Panc1 (cell line): ENCODE measurements at regions not wholly inside any gene's neighbourhood (a gene's known extent, or its start where the extent isn't known, plus 50 kb on each side); places are given as distances from the start of the nearest gene placed in this dataset.

ENCODE experiments used
- ATAC-seq: fragments of 200-7000 bp; cut with Tn5 transposase; 2 replicates; pipeline ENCODE4 v1.9.1; 2020; ENCODE audit warnings: mild to moderate bottlenecking, moderate library complexity
- BruUV-seq: library from RNA; stranded (reverse); fragments of 400-500 nt; replicated peaks from 2 replicates; lab custom pipeline; 2021; lab: Mats Ljungman, UMichigan
- CTCF ChIA-PET: fragments of 300-600 bp; sonication (Branson Sonifier 250); formaldehyde crosslinking; loops from one replicate; lab custom pipeline; 2022; ENCODE audit warnings: antibody characterized with exemption; lab: Charles Lee
- POLR2A ChIA-PET: fragments of 300-600 bp; sonication (Branson Sonifier 250); formaldehyde crosslinking; loops from one replicate; lab custom pipeline; 2022; ENCODE audit warnings: antibody characterized with exemption; lab: Charles Lee
- DNase-seq: peaks from one replicate; pipeline ENCODE4 v3.0.0-alpha.2; 2010; ENCODE audit warnings: low read depth, low spot score
- H3K27ac ChIP-seq: 2 replicates; pipeline ENCODE4 v1.5.1; 2011; ENCODE audit warnings: mild to moderate bottlenecking, low read length, inconsistent platforms
- H3K27me3 ChIP-seq: fragments of 200-500 bp; sonication (Bioruptor generic); 2 replicates; pipeline ENCODE4 v1.6.0; 2014; ENCODE audit warnings: low read length, inconsistent platforms; ENCODE audit not compliant: control insufficient read depth, insufficient read depth
- H3K36me3 ChIP-seq: fragments of 200-500 bp; sonication (Bioruptor generic); 2 replicates; pipeline ENCODE4 v1.5.1; 2014; ENCODE audit warnings: inconsistent platforms, mild to moderate bottlenecking, low read length, moderate library complexity; ENCODE audit not compliant: control insufficient read depth, insufficient read depth
- H3K4me1 ChIP-seq: 2 replicates; pipeline ENCODE4 v1.5.1; 2011; ENCODE audit warnings: inconsistent platforms, mild to moderate bottlenecking, low read length, moderate library complexity; ENCODE audit not compliant: control insufficient read depth, insufficient read depth
- H3K4me3 ChIP-seq, 2 experiments: 2 replicates each; pipeline ENCODE4 v1.5.1; 2011 to 2012; ENCODE audit warnings: low read depth in 2 of 2, low read length in 2 of 2, mild to moderate bottlenecking in 2 of 2, inconsistent platforms in 1 of 2, moderate library complexity in 1 of 2
- H3K9me3 ChIP-seq: fragments of 200-500 bp; sonication (Bioruptor generic); 2 replicates; pipeline ENCODE4 v1.5.1; 2014; ENCODE audit warnings: low read depth, mild to moderate bottlenecking, inconsistent platforms, low read length, moderate library complexity; ENCODE audit not compliant: control insufficient read depth, insufficient read depth
- CTCF ChIP-seq: fragments of 450-650 bp; IDR thresholded peaks from 2 replicates; pipeline ENCODE4 v1.5.1; 2017; ENCODE audit warnings: mild to moderate bottlenecking
- POLR2AphosphoS5 ChIP-seq: IDR thresholded peaks from 2 replicates; pipeline ENCODE4 v1.6.1; 2012; ENCODE audit warnings: mild to moderate bottlenecking, low read depth, low read length, moderate library complexity
- SIN3A ChIP-seq: IDR thresholded peaks from 2 replicates; pipeline ENCODE4 v1.6.1; 2012; ENCODE audit warnings: low read depth, mild to moderate bottlenecking, low read length, moderate library complexity, borderline replicate concordance; ENCODE audit not compliant: insufficient read depth
- TCF7L2 ChIP-seq: IDR thresholded peaks from 2 replicates; pipeline ENCODE4 v1.6.1; 2011; ENCODE audit warnings: mild to moderate bottlenecking, low read depth, low read length, inconsistent platforms
- in situ Hi-C: cut with HindIII; loops from 2 replicates; pipeline ENCODE4 v1.10.0; 2016; ENCODE audit warnings: low sequenced_read_pairs, low pct_unique_long_range_greater_than_20kb
- intact Hi-C: fragments of 100-400 bp; cut with micrococcal nuclease; formaldehyde crosslinking; loops from one replicate; pipeline ENCODE4 v1.10.0; 2022; ENCODE audit not compliant: unreplicated experiment
- TF ChIP-seq, protein P1 (sequence below), 2 experiments: IDR thresholded peaks; 2 replicates each; pipeline ENCODE4 v1.6.1; 2011 to 2012; ENCODE audit warnings: low read depth in 2 of 2, control low read depth in 1 of 2, low read length in 1 of 2, mild to moderate bottlenecking in 1 of 2, moderate library complexity in 1 of 2; ENCODE audit not compliant: insufficient read depth in 1 of 2

GRCh38 chr13:26465954-26466353 is 91.5 kb upstream of the WASF3 start:
- no TSS peak for BruUV-seq
- ATAC-seq = no peak
- no peak for DNase-seq
- TF ChIP-seq, protein P1, sequence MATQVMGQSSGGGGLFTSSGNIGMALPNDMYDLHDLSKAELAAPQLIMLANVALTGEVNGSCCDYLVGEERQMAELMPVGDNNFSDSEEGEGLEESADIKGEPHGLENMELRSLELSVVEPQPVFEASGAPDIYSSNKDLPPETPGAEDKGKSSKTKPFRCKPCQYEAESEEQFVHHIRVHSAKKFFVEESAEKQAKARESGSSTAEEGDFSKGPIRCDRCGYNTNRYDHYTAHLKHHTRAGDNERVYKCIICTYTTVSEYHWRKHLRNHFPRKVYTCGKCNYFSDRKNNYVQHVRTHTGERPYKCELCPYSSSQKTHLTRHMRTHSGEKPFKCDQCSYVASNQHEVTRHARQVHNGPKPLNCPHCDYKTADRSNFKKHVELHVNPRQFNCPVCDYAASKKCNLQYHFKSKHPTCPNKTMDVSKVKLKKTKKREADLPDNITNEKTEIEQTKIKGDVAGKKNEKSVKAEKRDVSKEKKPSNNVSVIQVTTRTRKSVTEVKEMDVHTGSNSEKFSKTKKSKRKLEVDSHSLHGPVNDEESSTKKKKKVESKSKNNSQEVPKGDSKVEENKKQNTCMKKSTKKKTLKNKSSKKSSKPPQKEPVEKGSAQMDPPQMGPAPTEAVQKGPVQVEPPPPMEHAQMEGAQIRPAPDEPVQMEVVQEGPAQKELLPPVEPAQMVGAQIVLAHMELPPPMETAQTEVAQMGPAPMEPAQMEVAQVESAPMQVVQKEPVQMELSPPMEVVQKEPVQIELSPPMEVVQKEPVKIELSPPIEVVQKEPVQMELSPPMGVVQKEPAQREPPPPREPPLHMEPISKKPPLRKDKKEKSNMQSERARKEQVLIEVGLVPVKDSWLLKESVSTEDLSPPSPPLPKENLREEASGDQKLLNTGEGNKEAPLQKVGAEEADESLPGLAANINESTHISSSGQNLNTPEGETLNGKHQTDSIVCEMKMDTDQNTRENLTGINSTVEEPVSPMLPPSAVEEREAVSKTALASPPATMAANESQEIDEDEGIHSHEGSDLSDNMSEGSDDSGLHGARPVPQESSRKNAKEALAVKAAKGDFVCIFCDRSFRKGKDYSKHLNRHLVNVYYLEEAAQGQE (IDR thresholded peaks at IDR 0.05; ENCODE audit: insufficient read depth in 1 of 2, low read depth in 2 of 2, low read length in 1 of 2) = no peak
- no peak for TF ChIP-seq CTCF
- TF ChIP-seq TCF7L2 = no peak
- no peak for TF ChIP-seq POLR2AphosphoS5
- no peak for TF ChIP-seq SIN3A
- CTCF ChIA-PET = no interaction called here
- Histone ChIP-seq H3K27me3 (no peaks in the 10 kb centered on the region), H3K27ac (no peak overlapping the region), H3K9me3 (no peaks in the 10 kb centered on the region), H3K4me1 (no peaks in the 10 kb centered on the region), H3K4me3 (no peak overlapping the region), H3K36me3 (no peaks in the 10 kb centered on the region)
- POLR2A ChIA-PET = no interaction called here
- intact Hi-C loops = no loop called here
- in situ Hi-C loops = no loop called here

DNA sequence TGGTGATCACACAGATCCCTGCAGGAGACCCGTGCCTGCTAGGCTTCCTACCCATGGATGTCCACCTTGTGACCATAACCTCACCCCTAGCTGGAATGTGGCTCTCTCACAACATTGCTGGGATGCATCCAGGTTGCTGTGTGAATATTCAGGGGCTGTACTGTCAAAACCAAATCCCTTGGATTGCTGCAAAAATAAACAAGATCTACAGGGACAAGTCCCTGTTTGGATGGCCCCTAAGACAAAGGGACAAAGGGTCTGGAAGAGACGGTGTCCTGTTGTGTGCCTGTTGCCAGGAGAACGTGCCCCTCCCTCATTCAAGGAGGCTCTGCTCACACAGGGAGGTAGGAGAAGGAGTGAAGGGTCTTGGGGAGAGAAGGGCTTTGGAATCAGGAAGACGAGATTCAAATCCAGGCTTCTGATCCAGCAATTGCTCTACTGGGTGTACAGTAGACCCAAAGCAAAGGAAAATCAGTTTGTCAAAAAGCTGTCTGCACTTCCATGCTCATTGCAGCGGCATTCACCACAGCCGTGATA is 89.2 kb upstream of the WASF3 start:
- intact Hi-C loops = no loop called here
- no peak overlapping the region for H3K27ac ChIP-seq
- no peak for TF ChIP-seq CTCF
- TF ChIP-seq, protein P1 (IDR thresholded peaks at IDR 0.05; ENCODE audit: insufficient read depth in 1 of 2, low read depth in 2 of 2, low read length in 1 of 2) = no peak
- no peak for TF ChIP-seq SIN3A
- TF ChIP-seq TCF7L2 = no peak
- TF ChIP-seq POLR2AphosphoS5 = no peak
- ATAC-seq = no peak
- CTCF ChIA-PET = interaction anchor here (0.7 kb wide), 1 partner anchor 13 kb away, joined by 4 read pairs; no protein-coding TSS in a partner anchor
- H3K36me3 ChIP-seq = no peaks in the 10 kb centered on the region
- H3K27me3 ChIP-seq = no peaks in the 10 kb centered on the region
- no peaks in the 10 kb centered on the region for H3K9me3 ChIP-seq
- POLR2A ChIA-PET = no interaction called here
- no peak overlapping the region for H3K4me3 ChIP-seq
- H3K4me1 ChIP-seq = no peaks in the 10 kb centered on the region
- DNase-seq = no peak
- no TSS peak for BruUV-seq
- in situ Hi-C loops = no loop called here
